ENCODE measurements at regions not wholly inside any gene's neighbourhood (a gene's known extent, or its start where the extent isn't known, plus 50 kb on each side); places are given as distances from the start of the nearest gene placed in this dataset.
"Not testable (repeated sequence)": the region's sequence is repeated elsewhere in the genome, so short reads cannot be mapped to it uniquely, and the experiment has no call there.

DNA sequence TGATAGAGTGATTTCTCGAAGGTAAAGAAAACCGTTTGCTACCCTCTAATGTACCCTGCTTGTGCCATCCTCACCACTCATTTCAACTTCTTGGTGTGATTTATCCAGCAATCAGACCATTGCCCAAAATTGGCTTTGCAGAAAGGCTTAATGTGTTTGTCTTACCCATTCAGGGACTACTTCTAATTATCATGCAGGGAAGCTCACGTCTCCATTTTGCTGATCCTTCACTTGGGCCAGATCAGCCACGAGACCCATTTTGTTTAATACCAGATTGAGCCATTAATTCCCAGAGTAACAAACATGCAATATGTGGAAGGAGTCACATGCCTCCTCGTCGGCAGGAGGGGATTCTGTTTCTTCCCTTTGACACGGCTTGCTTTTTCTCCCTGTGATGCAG lies 51.1 kb upstream of the CRY1 start:
- no peak for DNase-seq

DNA sequence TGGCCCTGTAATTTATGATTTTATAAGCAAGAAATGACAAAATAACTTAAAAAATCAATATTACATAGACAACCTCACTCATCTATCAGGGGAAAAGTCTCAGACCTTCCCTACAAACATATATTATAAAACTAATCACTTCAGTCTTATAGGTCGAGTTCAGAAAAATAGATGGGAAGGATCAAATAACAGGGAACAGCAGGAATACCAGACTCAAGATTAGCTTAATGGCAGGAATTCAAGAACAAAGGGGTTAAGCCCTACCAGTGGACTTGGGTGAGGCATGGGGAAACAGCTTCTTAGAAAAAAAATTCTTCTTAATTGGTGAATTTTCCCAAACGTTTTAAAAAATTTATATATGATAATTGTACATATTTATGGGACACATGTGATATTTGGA lies 51.6 kb upstream of the CRY1 start:
- DNase-seq: no peak

DNA sequence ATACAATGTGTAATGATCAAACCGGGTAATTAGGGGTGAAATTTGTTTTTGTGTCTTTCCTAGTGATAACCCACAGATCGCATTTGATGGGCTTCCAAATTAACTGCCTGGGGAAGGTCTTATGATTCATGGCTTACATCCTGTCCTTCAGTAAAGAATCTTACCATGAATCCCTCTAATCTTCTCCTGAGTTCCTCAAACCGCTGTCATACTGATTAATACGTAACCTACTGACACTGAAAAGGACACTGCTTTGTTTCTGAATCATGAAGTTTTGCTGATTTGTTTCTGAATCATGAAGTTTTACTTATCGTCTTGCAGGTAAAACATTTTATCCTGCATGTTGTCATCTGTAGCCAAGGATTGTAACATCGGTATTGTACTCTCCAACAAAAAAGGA lies 52.0 kb upstream of the CRY1 start:
- DNase-seq: no peak

DNA sequence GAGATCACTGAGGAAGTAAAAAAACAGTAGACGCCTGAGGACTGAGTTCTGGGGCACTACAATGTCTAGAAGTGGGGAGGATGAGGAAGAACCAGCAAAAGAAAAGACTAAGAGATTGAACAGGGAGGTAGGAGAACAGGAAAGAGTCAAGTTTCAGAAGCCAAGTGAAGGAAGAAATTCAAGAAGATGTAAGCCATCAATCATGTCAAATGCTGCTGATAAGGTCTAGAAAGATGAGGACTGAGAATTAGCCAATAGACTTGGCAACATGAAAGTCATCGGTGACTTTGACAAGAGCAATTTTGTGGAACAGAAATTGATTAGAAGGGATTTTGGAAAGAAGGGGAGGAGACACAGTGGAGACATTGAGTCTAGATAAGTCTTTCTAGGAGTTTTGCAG lies 54.8 kb upstream of the CRY1 start:
- DNase-seq: no peak

DNA sequence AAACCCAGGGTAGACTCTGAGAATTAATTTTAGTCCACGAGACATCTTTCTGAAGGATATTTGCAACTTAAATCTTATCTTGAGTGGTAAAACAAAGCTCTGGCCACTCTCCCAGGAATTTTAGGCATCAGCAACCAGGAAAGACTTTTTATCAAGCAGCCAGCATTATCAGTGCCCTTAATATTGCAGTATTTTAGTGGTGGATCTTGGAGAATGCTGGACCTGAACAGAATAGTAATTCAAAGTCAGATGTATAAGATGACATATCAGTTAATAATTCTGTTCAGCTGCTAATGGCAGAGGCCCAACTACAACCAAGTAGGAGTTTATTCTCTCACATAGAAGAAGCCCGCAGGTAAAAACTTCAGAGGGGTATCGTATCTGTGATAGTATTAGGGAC lies 59.0 kb upstream of the CRY1 start:
- DNase-seq: no peak

DNA sequence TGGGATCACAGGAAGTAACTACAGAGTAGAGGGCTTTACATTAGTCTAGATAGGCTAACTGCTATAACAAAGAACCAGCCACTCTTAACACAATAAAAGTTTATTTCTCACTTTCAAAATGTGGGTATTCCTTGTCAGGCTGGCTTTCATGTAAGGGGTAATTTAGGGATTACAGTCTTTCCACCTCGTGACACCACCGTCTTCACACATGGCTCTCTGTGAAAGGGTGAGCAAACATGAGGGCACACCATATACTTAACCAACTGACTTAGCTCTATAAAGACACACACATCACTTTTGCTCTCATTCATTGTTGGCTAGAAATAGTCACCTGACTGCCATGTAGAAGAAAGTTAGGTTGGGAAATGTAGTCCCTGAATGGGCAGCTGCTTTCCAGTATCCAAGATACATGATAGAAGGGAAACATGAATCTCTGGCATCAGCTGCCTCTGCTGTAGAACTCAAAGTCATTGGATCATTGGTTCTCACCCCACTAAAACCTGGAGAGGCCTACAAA lies 66.1 kb upstream of the CRY1 start:
- peak in 1 of 3 experiments; percentile 19 for DNase-seq

DNA sequence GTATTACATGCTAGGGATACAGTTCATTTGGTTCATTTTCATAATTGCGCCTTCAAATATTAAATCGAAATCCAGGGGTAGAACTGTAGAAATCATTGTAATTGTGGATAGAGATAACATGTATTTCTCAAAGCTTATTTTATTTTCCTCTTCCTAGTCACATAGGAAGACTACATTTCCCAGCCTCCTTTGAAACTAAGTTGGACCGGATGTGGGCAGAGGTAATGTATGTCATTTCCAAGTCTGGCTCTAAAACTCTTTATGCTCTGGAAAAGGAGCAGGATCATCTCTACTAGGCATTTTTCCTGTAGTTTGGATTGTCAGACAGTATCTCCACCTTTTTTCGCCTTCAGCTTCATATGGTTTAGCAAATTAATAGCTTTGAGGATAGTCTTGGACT lies 70.1 kb upstream of the CRY1 start:
- DNase-seq: no peak

DNA sequence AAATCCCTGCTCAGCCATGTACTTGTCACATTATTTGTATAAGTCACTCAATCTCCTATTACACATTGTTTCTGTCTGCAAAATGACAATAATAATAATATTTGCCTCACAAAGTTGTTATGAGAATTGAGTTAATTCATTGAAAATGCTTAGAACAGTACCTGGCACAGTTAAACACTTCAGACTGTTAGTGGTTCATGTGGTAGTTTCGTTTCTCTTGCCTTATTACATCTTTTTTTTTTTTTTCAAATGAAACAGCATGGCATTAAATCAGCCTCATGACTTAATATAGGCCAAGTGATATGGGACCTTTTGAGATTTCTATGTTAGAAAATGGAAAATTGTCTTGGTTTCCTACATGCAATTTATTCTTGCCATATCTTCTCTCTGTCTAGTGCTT lies 71.0 kb upstream of the CRY1 start:
- DNase-seq: no peak

DNA sequence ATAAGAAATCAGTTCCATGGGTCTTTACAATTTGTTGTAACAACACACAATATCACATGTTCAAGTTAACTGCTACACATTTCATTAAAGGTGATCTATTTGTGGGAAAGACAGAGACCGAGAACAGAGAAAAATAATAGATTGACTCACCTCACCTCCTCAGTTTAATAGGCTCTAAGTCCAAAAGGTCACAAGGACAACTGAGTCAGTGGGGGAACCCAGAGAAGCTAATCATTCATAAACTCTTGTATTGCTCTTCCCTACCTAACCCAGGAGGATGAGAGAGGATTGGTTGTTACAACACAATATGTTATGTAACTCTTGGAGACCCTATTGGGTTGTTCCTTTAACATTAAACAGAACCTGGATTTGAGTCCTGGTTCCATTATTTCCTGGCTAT lies 72.2 kb upstream of the CRY1 start:
- no peak for DNase-seq

DNA sequence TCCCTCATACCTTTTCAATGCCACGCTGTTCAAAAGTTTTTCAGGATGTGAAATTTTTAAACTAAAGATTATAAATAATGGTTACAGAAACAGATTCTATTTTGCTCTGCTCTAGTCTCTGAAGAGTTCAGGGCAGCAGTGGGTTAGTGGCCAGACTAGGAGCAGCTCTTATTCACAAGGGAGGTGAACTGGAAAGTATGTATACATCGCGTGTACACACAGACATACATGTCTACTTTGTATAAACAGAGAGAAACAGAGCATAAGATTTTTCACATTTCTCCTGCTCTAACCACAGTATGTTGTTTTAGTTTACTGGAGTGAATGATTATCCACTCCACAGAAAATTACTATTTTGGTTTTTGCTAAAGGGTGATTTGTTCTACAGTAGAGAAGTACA lies 74.4 kb upstream of the CRY1 start:
- no peak for DNase-seq

DNA sequence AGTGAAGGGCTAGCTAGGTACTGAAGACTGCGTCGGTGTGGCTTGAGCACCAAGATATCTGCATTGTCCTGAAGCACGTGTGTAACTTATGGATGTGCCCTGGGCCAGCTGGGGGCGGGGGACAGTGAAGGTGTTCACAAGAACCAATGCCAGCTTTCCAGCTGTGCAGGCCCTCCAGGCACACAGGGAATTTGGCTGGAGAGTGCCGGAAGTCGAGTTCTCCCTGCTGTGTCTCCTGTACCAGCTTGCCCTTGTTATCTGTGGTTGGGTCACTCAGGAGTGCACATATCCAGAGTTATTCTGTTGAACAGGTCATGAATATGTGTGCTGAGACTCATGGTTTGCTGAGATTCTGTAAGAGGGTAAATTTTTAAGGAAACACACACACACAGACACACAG lies 75.9 kb upstream of the CRY1 start:
- DNase-seq: peak in 2 of 3 experiments; percentile 33 to 47

DNA sequence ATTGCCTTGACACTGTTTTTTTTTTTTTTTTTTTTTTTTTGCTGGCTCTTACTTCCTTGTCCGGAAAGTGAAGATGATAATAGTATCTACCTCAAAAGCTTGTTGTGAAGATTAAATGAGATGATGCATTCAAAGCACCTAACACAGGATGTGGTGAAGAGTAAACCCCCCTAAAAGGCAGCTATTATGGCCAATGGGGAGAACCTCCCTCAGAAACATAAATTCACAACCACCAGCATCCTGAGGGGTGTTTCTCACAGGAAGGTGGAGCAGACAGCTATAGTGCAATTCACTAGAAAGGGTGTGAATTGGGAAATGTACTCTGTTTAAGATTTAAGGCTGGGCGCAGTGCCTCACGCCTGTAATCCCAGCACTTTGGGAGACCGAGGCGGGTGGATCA lies 85.4 kb upstream of the CRY1 start:
- DNase-seq: no peak

DNA sequence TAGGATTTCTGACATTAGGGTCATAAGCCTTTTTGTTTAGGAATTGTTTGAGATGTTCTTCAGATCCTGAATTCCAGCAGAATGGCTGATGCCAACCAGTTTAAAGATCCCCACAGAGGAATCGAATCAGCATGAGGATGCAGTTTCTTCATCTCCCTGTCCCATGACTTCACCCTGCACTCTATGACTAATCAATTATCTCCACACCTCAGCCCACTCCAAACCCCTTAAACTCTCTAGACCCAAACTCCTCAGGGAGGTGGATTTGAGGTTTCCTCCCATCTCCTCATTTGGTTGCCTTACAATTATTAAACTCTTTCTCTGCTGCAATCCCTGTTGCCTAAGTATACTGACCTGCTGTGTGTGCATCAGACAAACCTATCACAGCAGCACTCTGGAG lies 86.5 kb upstream of the CRY1 start:
- DNase-seq: no peak

DNA sequence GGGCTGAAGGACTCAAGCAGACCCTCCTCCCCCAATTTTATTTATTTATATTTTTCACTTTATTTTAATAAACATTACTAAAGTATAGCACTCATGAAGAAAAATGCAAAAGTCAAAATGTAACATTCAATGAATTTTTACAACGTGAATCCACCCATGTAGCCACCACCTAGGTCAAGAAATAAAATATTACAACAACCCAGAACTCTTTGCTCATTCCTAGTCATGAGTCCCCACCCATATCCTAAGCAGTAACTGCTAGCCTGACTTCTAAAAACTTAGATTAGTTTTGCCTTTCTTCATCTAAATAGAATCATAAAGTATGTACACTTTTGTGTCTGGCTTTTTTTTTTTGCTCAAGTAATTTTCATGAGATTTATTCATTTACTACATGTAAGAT lies 86.9 kb upstream of the CRY1 start:
- no peak for DNase-seq

DNA sequence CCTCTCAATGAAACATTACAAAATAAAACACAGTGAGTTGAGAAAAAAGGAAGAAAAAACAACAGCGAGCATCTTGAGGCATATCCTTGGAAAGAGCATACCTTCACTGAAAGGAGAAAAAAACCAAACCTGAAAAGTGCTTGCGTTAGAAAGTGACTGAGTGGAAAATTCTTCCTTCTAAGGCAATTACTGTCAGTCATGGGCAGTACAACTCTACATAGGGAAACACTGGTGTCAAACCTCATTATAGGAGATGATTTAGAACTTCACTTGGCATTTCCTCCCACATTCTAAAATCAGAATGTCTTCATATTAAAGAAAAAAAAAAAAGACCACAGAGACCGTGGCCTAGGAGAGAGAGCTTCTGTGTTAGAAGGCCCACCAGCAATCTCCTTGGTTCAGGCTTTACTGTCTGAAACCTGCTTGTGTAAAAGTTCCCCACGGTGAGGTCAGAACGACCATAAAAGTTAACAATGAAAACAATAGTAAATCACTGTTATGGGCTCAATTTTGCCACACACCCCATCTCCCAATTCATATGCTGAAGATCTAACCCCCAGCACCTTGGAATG lies 91.1 kb upstream of the CRY1 start:
- DNase-seq: no peak

DNA sequence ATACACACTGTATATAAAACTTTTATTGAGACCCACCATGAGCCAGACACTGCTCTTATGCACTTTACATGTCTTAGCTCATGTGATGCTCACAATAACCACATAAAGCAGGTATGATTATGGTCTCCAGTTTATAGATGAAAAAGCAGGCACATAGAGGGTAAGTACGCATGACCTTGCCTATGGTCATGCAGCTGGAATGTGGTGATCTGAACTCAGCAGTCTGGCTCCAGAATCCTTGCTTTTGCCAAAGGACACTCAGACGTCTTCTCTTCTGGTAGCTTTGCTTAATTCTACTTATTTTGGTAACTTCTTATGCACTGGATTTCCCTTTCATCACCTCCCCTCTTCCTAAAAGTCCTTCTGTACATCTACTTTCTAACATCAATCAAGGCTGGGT lies 103.3 kb upstream of the CRY1 start:
- no peak for DNase-seq

DNA sequence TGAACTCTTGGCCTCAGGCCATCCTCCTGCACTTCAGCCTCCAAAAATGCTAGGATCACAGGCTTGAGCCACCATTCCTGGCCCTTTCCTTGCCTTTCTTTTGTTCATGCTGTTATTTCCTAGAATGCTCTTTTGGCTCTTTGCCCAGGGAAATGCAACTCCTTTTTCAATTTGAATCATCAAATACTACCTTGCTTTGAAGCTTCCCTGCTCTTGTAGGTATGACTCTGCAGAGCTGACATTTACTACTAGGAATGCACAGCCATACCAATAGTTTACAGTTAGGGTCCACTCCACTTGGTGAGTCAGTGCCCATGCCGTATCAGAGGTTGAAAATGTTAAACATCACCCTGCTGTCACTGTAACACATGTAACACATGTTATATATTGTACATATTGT lies 107.0 kb upstream of the CRY1 start:
- DNase-seq: peak in 1 of 3 experiments; percentile 13

DNA sequence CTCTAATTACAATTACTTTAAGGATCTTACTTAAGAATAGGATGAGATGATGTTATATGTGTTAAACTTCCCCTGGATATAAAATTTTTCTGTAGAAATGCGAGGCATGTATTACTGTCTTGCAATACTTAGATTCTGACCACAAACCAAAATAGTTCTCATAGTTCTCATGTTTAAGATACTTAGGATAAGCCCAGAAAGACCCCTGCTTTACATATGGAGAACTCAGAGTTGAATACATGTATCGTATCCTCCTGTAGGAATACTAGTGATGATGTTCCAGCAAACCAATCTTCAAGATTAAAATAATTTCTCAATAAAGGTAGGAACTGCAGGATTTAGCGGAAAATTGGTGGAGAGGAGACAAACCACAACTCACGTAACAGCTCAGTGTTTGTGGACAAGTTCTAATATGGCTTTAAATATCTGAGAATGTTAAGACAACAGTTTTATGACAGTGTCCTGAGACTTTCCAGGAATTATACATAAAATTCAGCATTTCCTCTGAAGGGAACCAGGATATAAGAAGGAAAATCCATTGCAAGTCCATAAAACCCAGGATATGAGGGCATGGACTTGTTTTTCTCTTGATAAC lies 114.7 kb upstream of the CRY1 start:
- DNase-seq: no peak

DNA sequence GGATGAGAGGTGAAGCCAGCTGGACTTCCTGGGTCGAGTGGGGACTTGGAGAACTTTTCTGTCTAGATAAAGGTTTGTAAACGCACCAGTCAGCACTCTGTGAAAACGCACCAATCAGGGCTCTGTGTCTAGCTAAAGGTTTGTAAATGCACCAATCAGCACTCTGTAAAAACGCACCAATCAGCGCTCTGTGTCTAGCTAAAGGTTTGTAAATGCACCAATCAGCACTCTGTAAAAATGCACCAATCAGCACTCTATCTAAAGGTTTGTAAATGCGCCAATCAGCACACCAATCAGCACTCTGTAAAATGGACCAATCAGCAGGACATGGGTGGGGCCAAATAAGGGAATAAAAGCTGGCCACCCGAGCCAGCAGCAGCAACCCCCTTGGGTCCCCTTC lies 116.4 kb upstream of the CRY1 start:
- not testable (repeated sequence) for DNase-seq

DNA sequence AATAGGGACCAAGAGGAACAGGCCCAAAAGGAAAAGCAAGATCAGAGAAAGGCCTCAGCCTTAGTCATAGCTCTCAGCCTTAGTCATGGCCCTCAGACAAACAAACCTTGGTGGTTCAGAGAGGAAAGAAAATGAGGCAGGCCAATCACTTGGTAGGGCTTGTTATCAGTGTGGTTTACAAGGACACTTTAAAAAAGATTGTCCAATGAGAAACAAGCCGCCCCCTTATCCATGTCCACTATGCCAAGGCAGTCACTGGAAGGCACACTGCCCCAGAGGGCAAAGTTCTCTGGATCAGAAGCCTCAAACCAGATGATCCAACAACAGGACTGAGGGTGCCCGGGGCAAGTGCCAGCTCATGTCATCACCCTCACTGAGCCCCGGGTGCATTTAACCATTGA lies 121.0 kb upstream of the CRY1 start:
- DNase-seq: not testable (repeated sequence)

DNA sequence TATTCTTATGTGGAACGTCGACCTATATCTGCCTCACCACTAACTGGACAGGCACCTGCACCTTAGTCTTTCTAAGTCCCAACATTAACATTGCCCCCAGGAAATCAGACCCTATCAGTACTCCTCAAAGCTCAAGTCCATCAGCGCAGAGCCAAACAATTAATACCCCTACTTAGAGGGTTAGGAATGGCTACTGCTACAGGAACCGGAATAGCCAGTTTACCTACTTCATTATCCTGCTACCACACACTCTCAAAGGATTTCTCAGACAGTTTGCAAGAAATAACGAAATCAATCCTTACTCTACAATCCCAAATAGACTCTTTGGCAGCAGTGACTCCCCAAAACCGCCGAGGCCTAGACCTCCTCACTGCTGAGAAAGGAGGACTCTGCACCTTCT lies 123.1 kb upstream of the CRY1 start:
- not testable (repeated sequence) for DNase-seq

DNA sequence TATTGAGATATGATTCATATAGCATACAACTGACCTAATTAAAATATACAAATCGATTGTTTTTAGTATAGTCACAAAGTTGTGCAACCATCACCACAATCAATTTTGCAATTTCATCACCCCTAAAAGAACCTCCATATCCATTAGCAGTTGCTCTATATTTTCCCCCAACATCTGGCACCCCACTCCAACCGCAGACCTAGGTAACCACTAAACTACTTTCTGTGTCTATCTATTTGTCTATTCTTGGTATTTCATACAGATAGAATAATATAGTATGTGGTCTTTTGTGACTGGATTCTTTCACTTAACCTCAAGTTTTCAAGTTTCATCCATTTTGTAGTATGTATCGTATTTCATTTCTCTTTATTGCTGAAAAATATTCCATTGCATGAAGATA lies 126.0 kb upstream of the CRY1 start:
- DNase-seq: no peak

DNA sequence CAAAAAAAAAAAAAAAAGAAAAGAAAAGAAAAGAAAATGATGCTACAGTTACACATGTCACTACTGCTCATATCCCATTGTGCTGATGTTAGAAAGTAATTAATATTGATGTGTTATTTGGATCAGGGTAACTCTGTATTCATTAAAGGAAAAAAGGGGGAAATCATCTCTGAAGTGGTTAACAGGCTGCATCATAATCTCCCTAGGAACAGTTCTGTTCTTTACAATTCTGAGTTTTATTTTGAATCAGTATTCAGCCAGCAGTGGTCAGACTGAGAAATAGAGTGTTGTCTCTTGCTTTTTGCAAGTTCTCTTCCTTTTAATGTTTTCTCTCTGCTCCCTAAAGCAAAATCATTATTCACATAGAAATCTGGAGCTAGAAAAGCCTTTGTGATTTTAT lies 128.6 kb upstream of the CRY1 start:
- DNase-seq: no peak

DNA sequence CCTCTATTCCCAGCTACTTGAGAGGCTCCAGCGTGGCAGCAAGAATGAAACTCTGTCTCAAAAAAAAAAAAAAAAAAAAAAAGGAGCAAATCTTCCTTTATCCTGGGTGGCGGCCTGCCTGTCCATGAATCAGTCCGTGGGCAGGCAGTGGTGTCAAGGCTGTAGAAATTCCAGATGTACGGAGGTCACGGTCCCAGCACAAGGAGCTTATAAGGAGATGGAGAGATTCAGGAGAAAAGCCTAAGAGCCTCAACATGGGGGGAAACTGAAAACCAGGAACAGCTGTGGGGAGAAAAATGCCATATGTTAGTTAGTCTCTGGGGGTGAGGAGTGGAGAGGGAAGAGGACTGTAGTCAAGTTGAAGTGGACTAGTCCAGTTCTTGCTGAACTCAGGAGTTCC lies 130.5 kb upstream of the CRY1 start:
- no peak for DNase-seq

DNA sequence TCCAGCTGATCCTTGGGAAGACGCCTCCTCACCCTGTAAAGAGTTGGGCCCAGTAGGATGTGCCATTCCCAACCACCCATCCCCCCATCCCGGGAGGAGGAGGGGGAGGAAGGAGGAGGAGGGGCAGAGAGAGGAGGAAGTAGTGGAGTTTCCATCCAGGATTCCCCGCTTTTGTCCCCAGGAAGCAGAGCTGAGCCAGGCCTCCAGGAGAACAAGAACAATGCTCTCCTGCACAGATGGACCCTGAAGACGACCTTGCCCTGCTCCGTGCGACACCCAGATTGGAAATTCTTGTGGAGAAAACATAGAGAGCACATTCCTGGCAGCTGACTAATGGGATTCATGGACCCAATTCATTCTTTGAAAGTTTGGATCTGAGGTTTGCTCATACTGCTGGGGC lies 132.3 kb upstream of the CRY1 start:
- no peak for DNase-seq
